ENCODE measurements at regions not wholly inside any gene's neighbourhood (a gene's known extent, or its start where the extent isn't known, plus 50 kb on each side); places are given as distances from the start of the nearest gene placed in this dataset.

DNA sequence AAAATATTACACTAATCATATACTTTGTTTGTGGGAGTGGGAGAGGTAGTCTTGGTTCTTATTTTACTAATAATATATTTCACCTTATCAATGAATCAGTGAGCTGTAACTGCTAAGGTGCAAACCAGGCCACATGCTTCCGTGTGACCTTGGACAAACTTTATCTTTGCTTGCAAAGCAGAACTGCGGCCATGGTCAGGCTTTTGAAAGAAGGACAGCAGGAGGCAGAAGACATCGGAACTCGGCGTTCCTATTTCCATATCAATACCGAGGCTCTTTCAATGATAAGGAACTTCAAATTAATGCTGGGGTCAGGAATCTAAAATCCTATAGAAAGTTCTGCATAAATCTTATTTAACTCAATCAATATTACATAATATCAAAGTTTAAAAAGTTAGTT, 491.9 kb upstream of the PFKP start:
- TF ChIP-seq, protein P1, sequence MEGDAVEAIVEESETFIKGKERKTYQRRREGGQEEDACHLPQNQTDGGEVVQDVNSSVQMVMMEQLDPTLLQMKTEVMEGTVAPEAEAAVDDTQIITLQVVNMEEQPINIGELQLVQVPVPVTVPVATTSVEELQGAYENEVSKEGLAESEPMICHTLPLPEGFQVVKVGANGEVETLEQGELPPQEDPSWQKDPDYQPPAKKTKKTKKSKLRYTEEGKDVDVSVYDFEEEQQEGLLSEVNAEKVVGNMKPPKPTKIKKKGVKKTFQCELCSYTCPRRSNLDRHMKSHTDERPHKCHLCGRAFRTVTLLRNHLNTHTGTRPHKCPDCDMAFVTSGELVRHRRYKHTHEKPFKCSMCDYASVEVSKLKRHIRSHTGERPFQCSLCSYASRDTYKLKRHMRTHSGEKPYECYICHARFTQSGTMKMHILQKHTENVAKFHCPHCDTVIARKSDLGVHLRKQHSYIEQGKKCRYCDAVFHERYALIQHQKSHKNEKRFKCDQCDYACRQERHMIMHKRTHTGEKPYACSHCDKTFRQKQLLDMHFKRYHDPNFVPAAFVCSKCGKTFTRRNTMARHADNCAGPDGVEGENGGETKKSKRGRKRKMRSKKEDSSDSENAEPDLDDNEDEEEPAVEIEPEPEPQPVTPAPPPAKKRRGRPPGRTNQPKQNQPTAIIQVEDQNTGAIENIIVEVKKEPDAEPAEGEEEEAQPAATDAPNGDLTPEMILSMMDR (IDR thresholded peaks at IDR 0.05; ENCODE audit: insufficient read depth, low read length, poor library complexity, severe bottlenecking): no peak
- TF ChIP-seq EZH2phosphoT487 (conservative IDR thresholded peaks at IDR 0.05; ENCODE audit: low read length): no peak

Measured in SU-DHL-6 (cell line).